HL-60 (cell line): ENCODE measurements at regions not wholly inside any gene's neighbourhood (a gene's known extent, or its start where the extent isn't known, plus 50 kb on each side); places are given as distances from the start of the nearest gene placed in this dataset.

ENCODE experiments used
- DNase-seq, 2 experiments: peaks; one replicate each; pipeline ENCODE4 v3.0.0-alpha.2; 2010 to 2020; ENCODE audit warnings: low read depth in 1 of 2, low spot score in 1 of 2
- H3K27ac ChIP-seq: fragments of 250-450 bp; sonication (Bioruptor Pico); replicated peaks from 2 replicates; pipeline ENCODE4 v1.5.1; 2020; ENCODE audit warnings: mild to moderate bottlenecking, moderate library complexity
- H3K27me3 ChIP-seq: fragments of 250-450 bp; sonication (Bioruptor Pico); 2 replicates; pipeline ENCODE4 v1.5.1; 2021; ENCODE audit warnings: mild to moderate bottlenecking, moderate library complexity; ENCODE audit not compliant: insufficient read depth, poor library complexity, severe bottlenecking
- H3K4me3 ChIP-seq: replicated peaks from 2 replicates; pipeline ENCODE4 v1.5.1; 2011; ENCODE audit warnings: mild to moderate bottlenecking, control low read depth, low read length; ENCODE audit not compliant: insufficient read depth
- CTCF ChIP-seq: IDR thresholded peaks from one replicate; pipeline ENCODE4 v1.5.1; 2011; ENCODE audit warnings: low read length, control low read depth, inconsistent platforms; ENCODE audit not compliant: insufficient read depth
- GABPA ChIP-seq: IDR thresholded peaks from 2 replicates; pipeline ENCODE4 v1.6.1; 2012; ENCODE audit warnings: low read depth
- POLR2AphosphoS5 ChIP-seq: IDR thresholded peaks from 2 replicates; pipeline ENCODE4 v1.6.1; 2012; ENCODE audit warnings: low read depth
- SPI1 ChIP-seq: IDR thresholded peaks from 2 replicates; pipeline ENCODE4 v1.6.1; 2012; ENCODE audit warnings: low read depth, mild to moderate bottlenecking, borderline replicate concordance
- TF ChIP-seq, protein P1 (sequence below): IDR thresholded peaks from 2 replicates; pipeline ENCODE4 v1.6.1; 2012; ENCODE audit warnings: low read depth; ENCODE audit not compliant: insufficient replicate concordance

DNA sequence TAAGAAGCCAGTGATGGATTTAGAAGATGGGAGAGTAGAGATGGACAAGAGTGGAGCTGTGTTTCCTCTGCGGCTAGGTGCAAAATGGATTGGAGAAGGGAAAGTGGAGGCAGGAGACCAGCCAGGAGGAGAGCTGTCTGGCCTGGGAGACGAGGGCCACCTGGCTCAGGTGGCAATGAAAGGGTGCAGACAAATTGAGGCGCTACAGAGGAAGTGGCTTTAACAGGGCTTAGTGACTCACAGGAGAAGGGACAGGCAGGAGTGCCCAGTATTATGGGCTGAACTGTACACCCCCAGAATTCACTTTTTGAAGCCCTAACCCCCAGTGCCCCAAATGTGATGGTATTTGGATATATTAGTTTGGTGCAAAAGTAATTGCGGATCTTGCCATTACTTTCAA is 65.6 kb upstream of the DUSP5 start:
- DNase-seq, result no peak

GRCh38 chr10:110432814-110433565 is 64.7 kb upstream of the DUSP5 start:
- TF ChIP-seq CTCF (no peak), SPI1 (no peak)
- TF ChIP-seq, protein P1, sequence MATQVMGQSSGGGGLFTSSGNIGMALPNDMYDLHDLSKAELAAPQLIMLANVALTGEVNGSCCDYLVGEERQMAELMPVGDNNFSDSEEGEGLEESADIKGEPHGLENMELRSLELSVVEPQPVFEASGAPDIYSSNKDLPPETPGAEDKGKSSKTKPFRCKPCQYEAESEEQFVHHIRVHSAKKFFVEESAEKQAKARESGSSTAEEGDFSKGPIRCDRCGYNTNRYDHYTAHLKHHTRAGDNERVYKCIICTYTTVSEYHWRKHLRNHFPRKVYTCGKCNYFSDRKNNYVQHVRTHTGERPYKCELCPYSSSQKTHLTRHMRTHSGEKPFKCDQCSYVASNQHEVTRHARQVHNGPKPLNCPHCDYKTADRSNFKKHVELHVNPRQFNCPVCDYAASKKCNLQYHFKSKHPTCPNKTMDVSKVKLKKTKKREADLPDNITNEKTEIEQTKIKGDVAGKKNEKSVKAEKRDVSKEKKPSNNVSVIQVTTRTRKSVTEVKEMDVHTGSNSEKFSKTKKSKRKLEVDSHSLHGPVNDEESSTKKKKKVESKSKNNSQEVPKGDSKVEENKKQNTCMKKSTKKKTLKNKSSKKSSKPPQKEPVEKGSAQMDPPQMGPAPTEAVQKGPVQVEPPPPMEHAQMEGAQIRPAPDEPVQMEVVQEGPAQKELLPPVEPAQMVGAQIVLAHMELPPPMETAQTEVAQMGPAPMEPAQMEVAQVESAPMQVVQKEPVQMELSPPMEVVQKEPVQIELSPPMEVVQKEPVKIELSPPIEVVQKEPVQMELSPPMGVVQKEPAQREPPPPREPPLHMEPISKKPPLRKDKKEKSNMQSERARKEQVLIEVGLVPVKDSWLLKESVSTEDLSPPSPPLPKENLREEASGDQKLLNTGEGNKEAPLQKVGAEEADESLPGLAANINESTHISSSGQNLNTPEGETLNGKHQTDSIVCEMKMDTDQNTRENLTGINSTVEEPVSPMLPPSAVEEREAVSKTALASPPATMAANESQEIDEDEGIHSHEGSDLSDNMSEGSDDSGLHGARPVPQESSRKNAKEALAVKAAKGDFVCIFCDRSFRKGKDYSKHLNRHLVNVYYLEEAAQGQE, result no peak
- no peak overlapping the region for H3K27ac ChIP-seq
- no peaks in the 10 kb centered on the region for H3K27me3 ChIP-seq
- no peak overlapping the region for H3K4me3 ChIP-seq
- no peak for DNase-seq

More for the DNA sequence above, 65.6 kb upstream of the DUSP5 start:
- Histone ChIP-seq H3K27me3 (no peaks in the 10 kb centered on the region), H3K4me3 (no peak overlapping the region), H3K27ac (no peak overlapping the region)
- no peak for TF ChIP-seq GABPA
- peak; percentile 47; the same call in 1 of the 2 replicates for TF ChIP-seq SPI1

DNA sequence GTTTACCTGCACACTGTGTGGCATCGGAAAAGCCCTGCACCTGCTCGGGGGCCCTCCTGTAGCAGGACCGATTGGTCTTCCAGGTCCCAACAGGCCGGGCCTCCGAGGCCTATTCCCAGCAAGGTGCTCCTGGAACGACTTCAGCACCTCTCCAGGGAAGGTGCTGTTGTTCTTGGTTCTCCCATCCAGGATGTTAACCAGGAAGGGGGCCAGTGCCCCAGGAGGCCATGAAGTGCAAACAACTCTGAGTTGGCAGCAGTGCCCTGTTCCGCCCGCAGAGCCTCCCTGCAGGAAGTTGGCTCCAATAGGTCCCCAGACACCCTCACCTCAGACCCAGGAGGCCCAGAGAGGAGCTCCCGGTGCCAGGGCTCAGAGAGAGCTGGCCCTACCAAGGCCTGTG is 64.0 kb upstream of the DUSP5 start:
- DNase-seq, result no peak
- Histone ChIP-seq H3K27me3 (no peaks in the 10 kb centered on the region), H3K27ac (no peak overlapping the region), H3K4me3 (no peak overlapping the region)
- TF ChIP-seq SPI1 (no peak), CTCF (no peak), POLR2AphosphoS5 (no peak), GABPA (no peak)
- TF ChIP-seq, protein P1, result no peak

DNA sequence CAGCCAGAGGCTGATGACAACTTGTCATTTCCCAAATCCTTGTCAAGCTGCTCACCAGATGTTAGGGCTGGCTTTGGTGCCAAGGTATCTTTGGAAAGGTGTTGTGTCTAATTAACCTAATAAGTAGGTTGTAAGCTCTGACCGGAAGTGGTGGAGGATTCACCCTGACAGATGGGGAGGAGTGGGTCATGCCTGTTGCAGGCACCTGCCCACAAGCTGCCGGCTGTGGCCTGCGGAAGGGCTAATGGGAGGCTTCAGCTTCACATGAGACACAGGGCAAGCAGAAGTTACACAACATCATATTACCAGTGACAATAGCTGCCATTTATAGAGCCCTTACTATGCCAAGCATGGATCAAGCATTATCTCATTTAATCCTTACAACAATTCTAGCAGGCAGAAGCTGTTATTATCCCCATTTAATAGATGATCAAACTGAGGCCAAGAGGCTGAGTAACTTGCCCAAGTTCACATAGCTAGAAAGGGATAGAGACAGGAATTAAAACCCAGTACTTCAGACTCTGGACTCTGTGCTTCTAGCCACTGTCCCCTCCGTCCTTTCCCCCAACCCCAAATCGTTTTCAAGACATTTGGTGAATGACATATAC is 63.1 kb upstream of the DUSP5 start:
- H3K27me3 ChIP-seq, result no peaks in the 10 kb centered on the region
- H3K27ac ChIP-seq, result peak overlapping the region; percentile 21; the same call in 1 of the 2 replicates
- H3K4me3 ChIP-seq, result no peak overlapping the region
- TF ChIP-seq, protein P1, result no peak
- peak; percentile 68 for TF ChIP-seq POLR2AphosphoS5
- DNase-seq, result peak; percentile 66 to 85
